Left lung (tissue), 4 donors: ENCODE measurements at regions not wholly inside any gene's neighbourhood (a gene's known extent, or its start where the extent isn't known, plus 50 kb on each side); places are given as distances from the start of the nearest gene placed in this dataset.
A peak's percentile ranks its signal among the peaks of the same experiment; 100 is the strongest.

Source experiments
- ATAC-seq: fragments of 200-7000 bp; cut with Tn5 transposase; one replicate; pipeline ENCODE4 v1.9.1; 2020; ENCODE audit warnings: moderate library complexity
- DNase-seq, 4 donors: peaks; one replicate each; pipeline ENCODE4 v3.0.0-alpha.2; 2013 to 2020
- H3K27ac ChIP-seq, 2 donors: fragments of 200-600 bp; sonication (generic) in 1 of 2; one replicate each; pipeline versions ENCODE4 v1.5.0 to v1.8.0; 2020 to 2021
- H3K27me3 ChIP-seq, 2 donors: fragments of 200-600 bp; sonication (generic) in 1 of 2; one replicate each; pipeline versions ENCODE4 v1.5.0 to v1.8.0; 2020 to 2021
- H3K36me3 ChIP-seq, 2 donors: fragments of 200-600 bp; sonication (generic) in 1 of 2; one replicate each; pipeline versions ENCODE4 v1.5.0 to v1.8.0; 2020 to 2021
- H3K4me1 ChIP-seq, 2 donors: fragments of 200-600 bp; one replicate each; pipeline ENCODE4 v1.8.0; 2021
- H3K4me3 ChIP-seq, 2 donors: fragments of 200-600 bp; sonication (generic) in 1 of 2; one replicate each; pipeline versions ENCODE4 v1.5.0 to v1.8.0; 2020 to 2021; ENCODE audit warnings: mild to moderate bottlenecking in 1 of 2
- H3K9me3 ChIP-seq, 2 donors: fragments of 200-600 bp; sonication (generic) in 1 of 2; one replicate each; pipeline versions ENCODE4 v1.5.0 to v1.8.0; 2020 to 2021
- CTCF ChIP-seq, 2 donors: fragments of 200-600 bp; sonication (generic) in 1 of 2; IDR thresholded peaks; one replicate each; pipeline versions ENCODE4 v1.5.0 to v1.8.0; 2021; ENCODE audit warnings: antibody characterized with exemption in 2 of 2
- intact Hi-C, 2 donors: fragments of 100-400 bp; cut with DNase I; formaldehyde crosslinking; loops; one replicate each; pipeline versions ENCODE4 v1.11.2 to v1.14.2; 2022
- donor health status: DM: no; HTN: yes; CAD: no.
- donor health status: DM: no; HTN: no; CAD: no.

GRCh38 chr6:170073846-170074245, 217.0 kb downstream of the DLL1 start:
- no peaks in the 10 kb centered on the region for H3K4me1 ChIP-seq
- intact Hi-C loops: no loop called here
- no peak for TF ChIP-seq CTCF (IDR thresholded peaks at IDR 0.05)
- H3K36me3 ChIP-seq: no peaks in the 10 kb centered on the region
- no peak overlapping the region for H3K27ac ChIP-seq
- H3K9me3 ChIP-seq: peaks cover 0 to 12% of the 10 kb centered on the region in 2 donors
- H3K27me3 ChIP-seq: no peaks in the 10 kb centered on the region
- DNase-seq (peak in 2 of 4 donors; percentile 29 to 53), ATAC-seq (no peak)
- no peak overlapping the region for H3K4me3 ChIP-seq

- Histone ChIP-seq H3K9me3 (peaks cover 0 to 12% of the 10 kb centered on the region in 2 donors), H3K4me1 (no peaks in the 10 kb centered on the region), H3K27ac (no peak overlapping the region), H3K27me3 (peaks cover 0 to 6% of the 10 kb centered on the region in 2 donors), H3K36me3 (no peaks in the 10 kb centered on the region), H3K4me3 (no peak overlapping the region)
- no peak for ATAC-seq
- intact Hi-C loops: no loop called here
- no peak for TF ChIP-seq CTCF (IDR thresholded peaks at IDR 0.05)
- DNase-seq: no peak
Measured at GRCh38 chr6:170072246-170072645, 218.6 kb downstream of the DLL1 start.

GRCh38 chr6:170069611-170070010, 221.3 kb downstream of the DLL1 start:
- Histone ChIP-seq H3K4me3 (no peak overlapping the region), H3K27me3 (peaks cover 0 to 10% of the 10 kb centered on the region in 2 donors), H3K36me3 (no peaks in the 10 kb centered on the region), H3K4me1 (no peaks in the 10 kb centered on the region), H3K9me3 (peaks cover 0 to 12% of the 10 kb centered on the region in 2 donors), H3K27ac (no peak overlapping the region)
- intact Hi-C loops: no loop called here
- no peak for ATAC-seq
- TF ChIP-seq CTCF (IDR thresholded peaks at IDR 0.05): no peak
- DNase-seq: no peak

- Histone ChIP-seq H3K9me3 (peaks cover 0 to 12% of the 10 kb centered on the region in 2 donors), H3K27me3 (peaks cover 0 to 10% of the 10 kb centered on the region in 2 donors), H3K36me3 (no peaks in the 10 kb centered on the region), H3K4me1 (no peaks in the 10 kb centered on the region), H3K4me3 (no peak overlapping the region), H3K27ac (no peak overlapping the region)
- peak in 1 of 4 donors; percentile 24 for DNase-seq
- intact Hi-C loops: no loop called here
- ATAC-seq: no peak
- TF ChIP-seq CTCF (IDR thresholded peaks at IDR 0.05): no peak
Measured at GRCh38 chr6:170068496-170068895, 222.4 kb downstream of the DLL1 start.

- no peaks in the 10 kb centered on the region for H3K36me3 ChIP-seq
- peaks cover 0 to 12% of the 10 kb centered on the region in 2 donors for H3K9me3 ChIP-seq
- ATAC-seq: no peak
- H3K27ac ChIP-seq: no peak overlapping the region
- no peaks in the 10 kb centered on the region for H3K4me1 ChIP-seq
- no peak overlapping the region for H3K4me3 ChIP-seq
- H3K27me3 ChIP-seq: peaks cover 0 to 10% of the 10 kb centered on the region in 2 donors
- peak in 2 of 4 donors; percentile 11 to 65 for DNase-seq
- intact Hi-C loops: no loop called here
- TF ChIP-seq CTCF (IDR thresholded peaks at IDR 0.05): no peak
Measured at GRCh38 chr6:170067923-170068360, 222.9 kb downstream of the DLL1 start.
